Glomerular visceral epithelial cell (primary cell): ENCODE measurements at regions not wholly inside any gene's neighbourhood (a gene's known extent, or its start where the extent isn't known, plus 50 kb on each side); places are given as distances from the start of the nearest gene placed in this dataset.
"Not testable (repeated sequence)": the region's sequence is repeated elsewhere in the genome, so short reads cannot be mapped to it uniquely, and the experiment has no call there.

Source experiments
- DNase-seq: peaks from one replicate; pipeline ENCODE4 v3.0.0-alpha.2; 2016; ENCODE audit errors: extremely low spot score

GRCh38 chr1:186775881-186776560, 52.7 kb upstream of the PLA2G4A start:
- no peak for DNase-seq

GRCh38 chr1:186775036-186775435, 53.7 kb upstream of the PLA2G4A start:
- no peak for DNase-seq

GRCh38 chr1:186772228-186772627, 56.5 kb upstream of the PLA2G4A start:
- DNase-seq, result no peak

- no peak for DNase-seq
These were observed 58.3 kb upstream of the PLA2G4A start for GRCh38 chr1:186770421-186770820.

GRCh38 chr1:186768906-186769305, 59.8 kb upstream of the PLA2G4A start:
- DNase-seq, result no peak

- no peak for DNase-seq
These were observed 63.3 kb upstream of the PLA2G4A start for GRCh38 chr1:186765446-186765845.

GRCh38 chr1:186763107-186763506, 65.6 kb upstream of the PLA2G4A start:
- peak; percentile 34 for DNase-seq

GRCh38 chr1:186762653-186763052, 66.1 kb upstream of the PLA2G4A start:
- DNase-seq, result no peak

GRCh38 chr1:186761358-186761757, 67.4 kb upstream of the PLA2G4A start:
- DNase-seq, result no peak

GRCh38 chr1:186760446-186760845, 68.3 kb upstream of the PLA2G4A start:
- DNase-seq, result no peak

- DNase-seq, result not testable (repeated sequence)
These were observed 69.7 kb upstream of the PLA2G4A start for GRCh38 chr1:186758896-186759606.

- no peak for DNase-seq
These were observed 70.9 kb upstream of the PLA2G4A start for GRCh38 chr1:186757851-186758250.

GRCh38 chr1:186754542-186755145, 74.1 kb upstream of the PLA2G4A start:
- no peak for DNase-seq

- DNase-seq, result no peak
These were observed 73.0 kb upstream of the PTGS2 start for GRCh38 chr1:186753241-186753640.

- DNase-seq, result no peak
These were observed 70.0 kb upstream of the PTGS2 start for GRCh38 chr1:186750257-186750656.

- DNase-seq, result no peak
These were observed 69.6 kb upstream of the PTGS2 start for GRCh38 chr1:186749820-186750219.

- no peak for DNase-seq
These were observed 67.4 kb upstream of the PTGS2 start for GRCh38 chr1:186747661-186748060.

- DNase-seq, result no peak
These were observed 65.4 kb upstream of the PTGS2 start for GRCh38 chr1:186745531-186746146.

- no peak for DNase-seq
These were observed 61.4 kb upstream of the PTGS2 start for GRCh38 chr1:186741640-186742039.

- DNase-seq, result no peak
These were observed 60.1 kb upstream of the PTGS2 start for GRCh38 chr1:186740324-186740723.

GRCh38 chr1:186739515-186739914, 59.3 kb upstream of the PTGS2 start:
- DNase-seq, result no peak

- DNase-seq, result no peak
These were observed 58.7 kb upstream of the PTGS2 start for GRCh38 chr1:186738926-186739325.
